ENCODE measurements at regions not wholly inside any gene's neighbourhood (a gene's known extent, or its start where the extent isn't known, plus 50 kb on each side); places are given as distances from the start of the nearest gene placed in this dataset.
A peak's percentile ranks its signal among the peaks of the same experiment; 100 is the strongest.
"Not testable (repeated sequence)": the region's sequence is repeated elsewhere in the genome, so short reads cannot be mapped to it uniquely, and the experiment has no call there.

GRCh38 chr10:100664316-100665149, 80.8 kb upstream of the PAX2 start:
- no peak overlapping the region for H3K4me3 ChIP-seq (ENCODE audit: low read depth, low read length)
- TF ChIP-seq, protein P1, sequence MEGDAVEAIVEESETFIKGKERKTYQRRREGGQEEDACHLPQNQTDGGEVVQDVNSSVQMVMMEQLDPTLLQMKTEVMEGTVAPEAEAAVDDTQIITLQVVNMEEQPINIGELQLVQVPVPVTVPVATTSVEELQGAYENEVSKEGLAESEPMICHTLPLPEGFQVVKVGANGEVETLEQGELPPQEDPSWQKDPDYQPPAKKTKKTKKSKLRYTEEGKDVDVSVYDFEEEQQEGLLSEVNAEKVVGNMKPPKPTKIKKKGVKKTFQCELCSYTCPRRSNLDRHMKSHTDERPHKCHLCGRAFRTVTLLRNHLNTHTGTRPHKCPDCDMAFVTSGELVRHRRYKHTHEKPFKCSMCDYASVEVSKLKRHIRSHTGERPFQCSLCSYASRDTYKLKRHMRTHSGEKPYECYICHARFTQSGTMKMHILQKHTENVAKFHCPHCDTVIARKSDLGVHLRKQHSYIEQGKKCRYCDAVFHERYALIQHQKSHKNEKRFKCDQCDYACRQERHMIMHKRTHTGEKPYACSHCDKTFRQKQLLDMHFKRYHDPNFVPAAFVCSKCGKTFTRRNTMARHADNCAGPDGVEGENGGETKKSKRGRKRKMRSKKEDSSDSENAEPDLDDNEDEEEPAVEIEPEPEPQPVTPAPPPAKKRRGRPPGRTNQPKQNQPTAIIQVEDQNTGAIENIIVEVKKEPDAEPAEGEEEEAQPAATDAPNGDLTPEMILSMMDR (IDR thresholded peaks at IDR 0.05; ENCODE audit: low read depth, low read length) = no peak

DNA sequence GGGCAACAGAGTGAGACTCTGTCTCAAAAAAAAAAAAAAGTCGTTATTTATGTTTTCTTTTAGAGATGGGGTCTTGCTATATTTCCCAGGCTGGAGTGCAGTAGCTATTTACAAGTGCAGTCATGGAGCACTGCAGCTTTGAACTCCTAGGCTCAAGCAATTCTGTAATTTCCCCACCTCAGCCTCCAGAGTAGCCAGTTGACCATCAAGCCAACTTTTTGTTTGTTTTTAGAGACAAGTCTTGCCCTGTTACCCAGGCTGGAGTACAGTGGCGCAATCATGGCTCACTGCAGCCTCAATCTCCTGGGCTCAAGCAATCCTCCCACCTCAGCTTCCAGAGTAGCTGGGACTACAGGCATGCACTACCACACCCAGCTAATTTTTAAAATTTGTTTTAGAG, 78.7 kb upstream of the PAX2 start:
- not testable (repeated sequence) for H3K4me3 ChIP-seq (ENCODE audit: low read depth, low read length)

- H3K4me3 ChIP-seq (ENCODE audit: low read depth, low read length) = no peak overlapping the region
- TF ChIP-seq, protein P1 (IDR thresholded peaks at IDR 0.05; ENCODE audit: low read depth, low read length) = no peak
These were observed 75.8 kb upstream of the PAX2 start for GRCh38 chr10:100669616-100670015.

DNA sequence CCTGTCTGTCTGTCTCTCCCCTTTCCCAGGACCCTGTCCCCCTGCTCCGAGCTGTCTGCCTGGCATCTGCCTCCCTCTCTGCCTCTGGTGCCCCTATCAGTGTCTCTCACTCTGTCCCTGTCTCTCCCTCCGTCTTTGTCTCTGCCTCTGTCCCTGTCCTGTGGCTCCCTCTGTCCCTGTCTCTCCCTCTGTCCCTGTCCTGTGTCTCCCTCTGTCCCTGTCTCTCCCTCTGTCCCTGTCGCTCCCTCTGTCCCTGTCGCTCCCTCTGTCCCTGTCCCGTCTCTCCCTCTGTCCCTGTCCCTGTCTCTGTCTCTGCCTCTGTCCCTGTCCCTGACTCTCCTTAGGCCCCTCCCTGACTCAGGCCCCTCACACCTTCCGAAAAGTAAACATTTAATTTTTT, 75.0 kb upstream of the PAX2 start:
- H3K4me3 ChIP-seq (ENCODE audit: low read depth, low read length) = no peak overlapping the region
- TF ChIP-seq, protein P1 (IDR thresholded peaks at IDR 0.05; ENCODE audit: low read depth, low read length) = no peak

GRCh38 chr10:100670828-100671479, 74.4 kb upstream of the PAX2 start:
- no peak overlapping the region for H3K4me3 ChIP-seq (ENCODE audit: low read depth, low read length)
- TF ChIP-seq, protein P1 (IDR thresholded peaks at IDR 0.05; ENCODE audit: low read depth, low read length) = peak; percentile 52

- TF ChIP-seq, protein P1 (IDR thresholded peaks at IDR 0.05; ENCODE audit: low read depth, low read length) = no peak
- H3K4me3 ChIP-seq (ENCODE audit: low read depth, low read length) = no peak overlapping the region
These were observed 73.2 kb upstream of the PAX2 start for GRCh38 chr10:100672199-100672598.

DNA sequence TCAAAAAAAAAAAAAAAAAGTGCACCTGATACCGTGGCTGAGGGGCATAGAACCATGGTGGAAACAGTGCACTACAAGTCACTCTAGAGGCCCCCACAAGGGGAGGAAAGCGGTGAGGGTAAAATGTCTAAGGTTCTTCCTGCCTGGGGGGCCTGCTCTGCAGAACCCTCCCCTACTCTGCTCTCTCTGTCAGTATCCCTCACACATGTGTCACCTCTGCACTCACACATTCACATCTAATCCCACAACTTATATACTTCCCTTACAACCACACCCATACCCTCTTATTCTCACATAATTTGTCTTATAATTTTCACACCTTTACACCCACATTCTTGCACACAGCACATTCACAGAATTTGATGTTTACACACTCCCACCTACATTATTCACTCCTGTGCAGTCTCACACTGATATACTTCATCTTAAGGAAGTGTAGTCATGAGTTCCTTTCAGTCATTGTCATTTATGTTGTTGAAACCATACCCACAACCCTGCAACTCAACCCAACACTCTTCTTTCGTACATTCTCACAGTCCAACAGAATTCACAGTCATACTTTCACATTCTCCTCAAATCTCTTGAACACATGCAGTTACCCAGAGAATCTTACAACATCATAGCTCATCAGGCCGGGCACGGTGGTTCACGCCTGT, 68.0 kb upstream of the PAX2 start:
- H3K4me3 ChIP-seq (ENCODE audit: low read depth, low read length) = no peak overlapping the region
- TF ChIP-seq, protein P1 (IDR thresholded peaks at IDR 0.05; ENCODE audit: low read depth, low read length) = no peak

Data from WI38 (cell line).